SK-N-SH (cell line): ENCODE measurements at regions not wholly inside any gene's neighbourhood (a gene's known extent, or its start where the extent isn't known, plus 50 kb on each side); places are given as distances from the start of the nearest gene placed in this dataset.

Source experiments
- CTCF ChIP-seq: fragments of 200-600 bp; sonication (generic); IDR thresholded peaks from 2 replicates; pipeline ENCODE4 v1.6.1; 2017; ENCODE audit warnings: antibody characterized with exemption, mild to moderate bottlenecking, moderate library complexity
- TF ChIP-seq, protein P1 (sequence below): IDR thresholded peaks from 2 replicates; pipeline ENCODE4 v1.6.1; 2012; ENCODE audit warnings: mild to moderate bottlenecking, low read depth, low read length, moderate library complexity

DNA sequence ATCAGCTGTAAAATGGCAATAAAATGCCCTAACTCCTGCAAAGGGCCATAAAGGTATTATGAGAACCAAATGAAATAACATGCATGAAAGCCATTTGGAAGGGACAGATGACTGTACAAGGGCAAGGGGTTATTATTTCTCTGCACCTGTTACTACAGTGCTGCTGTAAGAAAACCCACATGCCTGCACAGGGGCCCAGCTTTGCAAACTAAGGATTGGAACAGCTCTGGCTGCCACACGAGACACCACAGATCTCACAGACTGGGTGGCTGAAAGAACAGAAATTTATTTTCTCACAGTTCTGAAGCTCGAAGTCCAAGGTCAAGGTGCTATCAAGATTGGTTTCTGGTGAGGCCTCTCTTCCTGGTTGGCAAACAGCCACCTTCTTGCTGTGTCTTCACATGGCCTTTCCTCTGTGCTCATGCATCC, 409.0 kb upstream of the NRP1 start:
- no peak for TF ChIP-seq CTCF
- TF ChIP-seq, protein P1, sequence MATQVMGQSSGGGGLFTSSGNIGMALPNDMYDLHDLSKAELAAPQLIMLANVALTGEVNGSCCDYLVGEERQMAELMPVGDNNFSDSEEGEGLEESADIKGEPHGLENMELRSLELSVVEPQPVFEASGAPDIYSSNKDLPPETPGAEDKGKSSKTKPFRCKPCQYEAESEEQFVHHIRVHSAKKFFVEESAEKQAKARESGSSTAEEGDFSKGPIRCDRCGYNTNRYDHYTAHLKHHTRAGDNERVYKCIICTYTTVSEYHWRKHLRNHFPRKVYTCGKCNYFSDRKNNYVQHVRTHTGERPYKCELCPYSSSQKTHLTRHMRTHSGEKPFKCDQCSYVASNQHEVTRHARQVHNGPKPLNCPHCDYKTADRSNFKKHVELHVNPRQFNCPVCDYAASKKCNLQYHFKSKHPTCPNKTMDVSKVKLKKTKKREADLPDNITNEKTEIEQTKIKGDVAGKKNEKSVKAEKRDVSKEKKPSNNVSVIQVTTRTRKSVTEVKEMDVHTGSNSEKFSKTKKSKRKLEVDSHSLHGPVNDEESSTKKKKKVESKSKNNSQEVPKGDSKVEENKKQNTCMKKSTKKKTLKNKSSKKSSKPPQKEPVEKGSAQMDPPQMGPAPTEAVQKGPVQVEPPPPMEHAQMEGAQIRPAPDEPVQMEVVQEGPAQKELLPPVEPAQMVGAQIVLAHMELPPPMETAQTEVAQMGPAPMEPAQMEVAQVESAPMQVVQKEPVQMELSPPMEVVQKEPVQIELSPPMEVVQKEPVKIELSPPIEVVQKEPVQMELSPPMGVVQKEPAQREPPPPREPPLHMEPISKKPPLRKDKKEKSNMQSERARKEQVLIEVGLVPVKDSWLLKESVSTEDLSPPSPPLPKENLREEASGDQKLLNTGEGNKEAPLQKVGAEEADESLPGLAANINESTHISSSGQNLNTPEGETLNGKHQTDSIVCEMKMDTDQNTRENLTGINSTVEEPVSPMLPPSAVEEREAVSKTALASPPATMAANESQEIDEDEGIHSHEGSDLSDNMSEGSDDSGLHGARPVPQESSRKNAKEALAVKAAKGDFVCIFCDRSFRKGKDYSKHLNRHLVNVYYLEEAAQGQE = no peak
